ENCODE measurements at regions not wholly inside any gene's neighbourhood (a gene's known extent, or its start where the extent isn't known, plus 50 kb on each side); places are given as distances from the start of the nearest gene placed in this dataset.
A peak's percentile ranks its signal among the peaks of the same experiment; 100 is the strongest.
"Not testable (repeated sequence)": the region's sequence is repeated elsewhere in the genome, so short reads cannot be mapped to it uniquely, and the experiment has no call there.

GRCh38 chr5:34096033-34096432 is 53.0 kb upstream of the C1QTNF3 start:
- not testable (repeated sequence) for ATAC-seq

DNA sequence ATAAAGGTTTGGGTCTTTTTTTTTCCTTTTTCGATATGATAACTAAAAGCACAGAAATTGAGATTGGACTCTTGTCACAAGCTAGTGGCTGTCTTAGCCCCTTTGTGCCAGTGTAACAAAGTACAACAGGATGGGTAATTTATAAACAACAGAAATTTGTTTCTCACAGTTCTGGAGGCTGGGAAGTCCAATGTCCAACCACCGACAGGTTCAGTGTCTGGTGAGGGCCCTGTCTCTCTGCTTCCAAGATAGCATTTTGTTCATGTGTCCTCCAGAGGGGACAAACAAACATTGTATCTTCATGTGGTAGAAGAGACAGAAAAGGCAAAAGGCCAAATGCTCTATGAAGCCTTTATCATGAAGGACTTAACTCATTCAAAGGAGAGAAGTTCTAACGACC is 56.9 kb upstream of the C1QTNF3 start:
- not testable (repeated sequence) for ATAC-seq

GRCh38 chr5:34101567-34101966 is 58.6 kb upstream of the C1QTNF3 start:
- not testable (repeated sequence) for ATAC-seq

- ATAC-seq = not testable (repeated sequence)
Measured at GRCh38 chr5:34108897-34109296, 65.9 kb upstream of the C1QTNF3 start.

- peak; percentile 82 for ATAC-seq
Measured at GRCh38 chr5:34124280-34124679, 81.3 kb upstream of the C1QTNF3 start.

DNA sequence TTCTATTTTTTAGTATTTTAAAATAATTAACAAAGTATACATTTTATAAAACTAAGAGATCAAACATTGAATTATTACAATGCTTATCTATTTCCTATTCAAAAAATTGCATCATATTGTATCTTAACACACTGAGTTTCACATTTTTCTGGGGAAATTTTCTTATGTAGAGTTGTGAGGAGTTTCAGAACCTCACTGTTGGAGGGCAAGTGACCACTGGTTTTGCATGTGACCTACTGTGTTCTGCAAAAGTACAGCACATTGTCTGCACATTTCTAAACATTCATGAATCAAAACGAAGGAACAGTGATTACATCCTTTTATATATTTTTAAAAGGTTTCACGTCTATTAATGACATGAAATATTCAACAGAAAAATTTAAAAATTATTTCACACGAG is 82.3 kb upstream of the C1QTNF3 start:
- ATAC-seq = not testable (repeated sequence)

GRCh38 chr5:34126741-34127140 is 83.7 kb upstream of the C1QTNF3 start:
- ATAC-seq = not testable (repeated sequence)

- not testable (repeated sequence) for ATAC-seq
Measured at GRCh38 chr5:34127818-34128217, 84.8 kb upstream of the C1QTNF3 start.

DNA sequence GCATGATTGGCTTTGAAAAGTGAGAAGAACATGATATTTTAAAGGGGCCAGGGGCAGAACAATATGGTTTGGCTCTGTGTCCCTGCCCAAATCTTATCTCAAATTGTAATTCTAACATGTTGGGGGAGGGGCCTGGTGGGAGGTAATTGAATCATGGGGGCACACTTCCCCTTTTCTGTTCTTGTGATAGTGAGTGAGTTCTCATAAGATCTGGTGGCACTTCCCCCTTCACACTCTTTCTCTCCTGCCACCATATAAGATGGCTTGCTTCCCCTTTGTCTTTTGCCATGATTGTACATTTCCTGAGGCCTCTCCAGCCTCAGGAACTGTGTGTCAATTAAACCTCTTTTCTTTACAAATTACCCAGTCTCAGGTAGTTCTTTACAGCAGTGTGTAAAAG is 85.9 kb upstream of the C1QTNF3 start:
- ATAC-seq = not testable (repeated sequence)

GRCh38 chr5:34154988-34155387 is 112.0 kb upstream of the C1QTNF3 start:
- not testable (repeated sequence) for ATAC-seq

DNA sequence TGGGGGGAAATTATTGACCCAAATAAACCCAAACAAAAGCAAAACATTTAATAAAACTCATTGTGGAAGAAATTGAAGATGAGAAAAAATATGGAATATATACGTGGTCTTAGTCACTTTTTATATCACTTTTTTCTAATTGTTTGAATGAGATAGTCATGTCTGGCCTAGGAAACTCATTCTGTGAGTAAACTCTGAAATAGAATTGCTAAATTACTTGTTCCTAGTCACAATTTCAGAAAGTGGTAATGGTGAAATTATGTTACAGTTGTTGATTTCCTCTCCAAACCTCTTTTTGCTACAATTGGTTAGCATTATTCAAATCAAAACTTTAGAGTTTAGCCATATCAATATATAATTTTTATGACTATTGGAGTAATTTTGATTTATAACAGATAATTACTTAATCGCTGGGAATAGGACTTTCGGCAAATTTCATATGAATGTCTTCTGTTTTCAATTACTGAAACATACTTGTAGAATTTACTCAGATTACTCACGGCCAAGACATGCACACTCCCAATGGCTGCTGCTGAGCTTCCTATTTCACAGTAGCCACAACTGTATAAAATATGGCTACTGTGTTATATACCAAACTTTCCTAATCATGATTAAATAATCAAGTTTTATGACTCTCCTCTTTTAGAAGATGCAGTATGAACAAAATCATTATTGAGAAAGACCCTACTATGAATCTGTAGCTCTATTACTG is 113.8 kb upstream of the C1QTNF3 start:
- ATAC-seq = not testable (repeated sequence)

GRCh38 chr5:34160904-34161303 is 117.9 kb upstream of the C1QTNF3 start:
- not testable (repeated sequence) for ATAC-seq

DNA sequence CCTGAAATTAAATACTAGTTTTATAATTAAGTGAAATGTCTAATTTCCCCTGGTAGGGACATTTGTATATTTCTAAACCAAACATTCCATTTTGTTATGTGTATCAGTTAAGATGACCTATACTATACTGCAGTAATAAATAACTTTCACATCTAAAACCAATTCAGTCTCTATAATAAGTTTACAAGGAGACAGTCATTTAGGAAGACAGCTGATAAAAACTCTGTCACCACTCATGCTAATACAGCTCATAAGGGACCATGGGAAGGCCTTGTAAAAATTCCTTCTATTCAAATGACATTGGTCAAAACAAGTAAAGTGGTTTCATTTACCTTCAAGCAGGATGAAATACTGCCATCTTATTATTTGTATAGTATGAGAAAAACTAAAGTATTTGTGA is 128.4 kb upstream of the C1QTNF3 start:
- ATAC-seq = not testable (repeated sequence)

DNA sequence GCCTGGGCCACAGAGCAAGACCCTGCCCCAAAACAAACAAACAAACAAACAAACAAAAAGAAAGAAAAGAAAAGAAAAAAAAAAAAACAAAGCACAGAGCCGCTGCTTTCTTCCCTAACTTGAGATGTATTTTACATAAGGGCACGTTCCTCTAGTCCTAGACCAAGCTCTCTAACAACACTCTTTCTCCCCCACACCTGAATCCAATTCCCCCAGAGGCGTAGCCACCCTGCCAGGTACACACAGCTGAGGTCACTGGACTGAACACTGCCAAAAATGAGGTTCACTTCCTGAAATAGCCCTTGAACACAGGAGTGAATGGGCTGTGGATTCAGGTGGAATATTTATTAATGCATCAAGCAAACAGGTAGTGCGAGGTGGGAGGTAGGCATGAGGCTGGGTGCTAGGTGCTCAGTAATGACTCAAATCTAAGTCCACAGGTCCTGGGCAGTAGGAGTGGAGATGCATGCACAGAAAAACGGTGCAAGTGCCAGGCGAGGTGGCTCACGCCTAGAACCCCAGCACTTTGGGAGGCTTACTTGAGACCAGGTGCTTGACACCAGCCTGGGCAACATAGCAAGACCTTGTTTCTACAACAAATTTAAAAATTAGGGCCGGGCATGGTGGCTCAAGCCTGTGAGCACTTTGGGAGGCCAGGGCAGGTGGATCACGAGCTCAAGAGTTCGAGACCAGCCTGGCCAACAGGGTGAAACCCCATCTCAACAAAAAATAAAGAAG is 136.6 kb upstream of the C1QTNF3 start:
- not testable (repeated sequence) for ATAC-seq

DNA sequence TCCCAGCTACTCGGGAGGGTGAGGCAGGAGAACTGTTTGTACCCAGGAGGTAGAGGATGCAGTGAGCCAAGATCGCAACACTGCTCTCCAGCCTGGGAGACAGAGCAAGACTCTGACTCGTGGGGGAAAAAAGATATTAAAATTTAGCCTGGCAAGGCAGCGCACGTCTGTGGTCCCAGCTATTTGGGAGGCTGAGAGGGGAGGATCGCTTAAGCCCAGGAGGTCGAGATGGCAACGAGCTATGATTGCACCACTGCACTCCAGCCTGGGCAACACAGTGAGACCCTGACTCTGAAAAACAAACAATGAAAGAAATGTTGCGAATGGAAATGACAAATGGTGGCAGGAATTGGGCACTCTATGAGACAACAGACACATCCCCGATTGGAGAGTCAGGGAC is 137.2 kb upstream of the C1QTNF3 start:
- ATAC-seq = not testable (repeated sequence)

GRCh38 chr5:34180940-34181614 is 138.1 kb upstream of the C1QTNF3 start:
- not testable (repeated sequence) for ATAC-seq

DNA sequence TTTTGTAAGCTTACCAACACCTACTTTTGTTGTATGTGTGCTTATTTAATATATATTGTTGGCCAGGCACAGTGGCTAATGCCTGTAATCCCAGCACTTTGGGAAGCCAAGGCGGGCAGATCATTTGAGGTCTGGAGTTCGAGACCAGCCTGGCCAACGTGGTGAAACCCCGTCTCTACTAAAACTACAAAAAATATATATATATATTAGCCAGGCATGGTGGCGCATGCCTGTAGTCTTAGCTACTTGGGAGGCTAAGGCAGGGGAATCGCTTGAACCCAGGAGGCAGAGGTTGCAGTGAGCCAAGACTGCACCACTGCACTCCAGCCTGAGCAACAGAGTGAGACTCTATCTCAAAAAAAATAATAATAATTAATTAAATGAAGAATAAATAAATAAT is 142.0 kb upstream of the C1QTNF3 start:
- not testable (repeated sequence) for ATAC-seq

DNA sequence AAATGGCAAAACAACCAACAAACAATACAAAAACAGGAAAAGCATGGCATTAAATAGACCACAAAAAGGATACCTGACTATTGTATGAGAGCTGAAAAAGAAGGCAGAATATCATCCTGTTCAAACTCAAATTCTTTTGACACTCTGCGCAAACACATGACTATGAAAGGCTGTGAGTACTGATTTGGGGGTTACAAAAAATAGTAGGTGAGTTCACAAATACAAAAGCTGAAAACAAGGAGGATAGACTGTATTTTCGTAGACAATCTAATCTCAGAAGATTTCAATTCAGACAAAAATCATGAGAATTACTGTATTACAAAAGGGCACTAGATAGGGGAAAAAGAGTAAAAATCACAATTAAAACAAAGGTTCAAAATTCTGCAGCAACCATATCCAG is 142.6 kb upstream of the C1QTNF3 start:
- ATAC-seq = not testable (repeated sequence)

DNA sequence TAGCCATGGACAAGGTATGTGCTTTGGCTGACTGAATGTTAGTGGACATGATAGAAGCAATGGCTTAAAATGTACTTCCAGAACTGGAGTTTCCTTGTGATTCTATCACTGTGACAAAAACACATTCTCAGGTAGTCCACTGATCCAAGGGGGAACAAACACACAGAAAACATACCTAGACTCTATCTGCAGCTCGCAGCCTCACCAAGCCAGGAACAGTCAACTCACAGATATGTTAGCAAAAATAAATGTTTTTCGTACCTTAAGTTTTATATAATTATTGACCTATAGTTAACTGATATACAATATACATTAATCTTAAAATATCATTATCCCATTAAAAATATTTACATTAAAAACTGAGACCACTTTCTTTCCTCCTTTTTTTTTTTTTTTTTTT is 143.1 kb upstream of the C1QTNF3 start:
- ATAC-seq = not testable (repeated sequence)

GRCh38 chr5:34186865-34187264 is 143.9 kb upstream of the C1QTNF3 start:
- not testable (repeated sequence) for ATAC-seq

DNA sequence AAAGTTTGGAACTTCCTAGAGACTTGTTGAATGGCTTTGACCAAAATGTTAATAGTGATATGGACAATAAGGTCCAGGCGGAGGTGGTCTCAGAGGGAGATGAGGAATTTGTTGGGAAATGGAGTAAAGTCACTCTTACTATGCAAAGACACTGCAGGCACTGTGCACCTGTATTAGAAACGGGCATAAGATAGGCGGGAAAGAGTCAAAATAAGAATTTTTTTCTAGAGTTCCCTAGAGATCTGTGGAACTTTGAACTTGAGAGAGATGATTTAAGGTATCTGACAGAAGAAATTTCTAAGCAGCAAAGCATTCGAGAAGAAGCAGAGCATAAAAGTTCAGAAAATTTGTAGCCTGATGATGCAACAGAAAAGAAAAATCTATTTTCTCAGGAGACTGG is 144.4 kb upstream of the C1QTNF3 start:
- not testable (repeated sequence) for ATAC-seq

DNA sequence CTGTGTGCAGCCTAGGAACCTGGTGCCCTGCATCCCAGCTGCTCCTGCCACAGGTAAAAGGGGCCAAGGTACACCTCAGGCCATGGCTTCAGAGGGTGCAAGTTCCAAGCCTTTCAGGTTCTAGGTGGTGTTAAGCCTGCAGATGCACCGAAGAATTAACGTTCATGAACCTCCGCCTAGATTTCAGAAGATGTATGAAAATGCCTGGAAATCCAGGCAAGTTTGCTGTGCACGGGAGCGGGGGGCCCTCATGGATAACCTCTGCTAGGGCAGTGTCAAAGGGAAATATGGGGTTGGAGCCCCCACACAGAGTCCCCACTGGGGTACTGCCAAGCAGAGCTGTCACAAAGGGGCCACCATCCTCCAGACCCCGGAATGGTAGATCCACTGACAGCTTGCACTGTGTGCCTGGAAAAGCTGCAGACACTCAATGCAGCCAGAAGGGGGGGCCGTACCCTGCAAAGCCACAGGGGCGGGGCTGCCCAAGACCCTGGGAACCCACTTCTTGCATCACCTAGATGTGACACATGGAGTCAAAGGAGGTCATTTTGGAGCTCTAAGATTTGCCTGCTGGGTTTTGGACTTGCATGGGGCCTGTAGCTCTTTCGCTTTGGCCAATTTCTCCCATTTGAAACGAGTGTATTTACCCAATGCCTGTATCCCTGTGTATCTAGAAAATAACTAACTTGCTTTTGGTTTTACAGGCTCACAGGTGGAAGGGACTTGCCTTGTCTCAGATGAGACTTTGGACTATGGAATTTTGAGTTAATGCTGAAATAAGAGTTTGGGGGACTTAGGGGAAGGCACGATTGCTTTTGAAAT is 145.2 kb upstream of the C1QTNF3 start:
- ATAC-seq = not testable (repeated sequence)

All from esophagus mucosa (tissue), 1 donor.